Trophoblast cell (in vitro differentiated cells and primary cell): ENCODE measurements at regions not wholly inside any gene's neighbourhood (a gene's known extent, or its start where the extent isn't known, plus 50 kb on each side); places are given as distances from the start of the nearest gene placed in this dataset.

Experiments used
- DNase-seq, 2 donors: peaks; one replicate each; pipeline ENCODE4 v3.0.0-alpha.2; 2016
- H2AFZ ChIP-seq: 2 replicates; pipeline ENCODE4 v1.6.1; 2013; ENCODE audit warnings: low read length, moderate library complexity, mild to moderate bottlenecking; ENCODE audit not compliant: insufficient read depth, poor library complexity
- H2AK5ac ChIP-seq: 2 replicates; pipeline ENCODE4 v1.6.1; 2013; ENCODE audit warnings: mild to moderate bottlenecking, low read length
- H2BK120ac ChIP-seq: 2 replicates; pipeline ENCODE4 v1.6.1; 2013; ENCODE audit warnings: low read length, mild to moderate bottlenecking, moderate library complexity; ENCODE audit not compliant: insufficient read depth, poor library complexity
- H2BK12ac ChIP-seq: 2 replicates; pipeline ENCODE4 v1.6.1; 2013; ENCODE audit warnings: mild to moderate bottlenecking, low read length, moderate library complexity
- H2BK5ac ChIP-seq: 2 replicates; pipeline ENCODE4 v1.6.1; 2013; ENCODE audit warnings: low read length, low read depth, moderate library complexity, mild to moderate bottlenecking; ENCODE audit not compliant: poor library complexity
- H3K14ac ChIP-seq: 2 replicates; pipeline ENCODE4 v1.6.1; 2013; ENCODE audit warnings: mild to moderate bottlenecking, low read length
- H3K18ac ChIP-seq: 2 replicates; pipeline ENCODE4 v1.6.1; 2013; ENCODE audit warnings: mild to moderate bottlenecking, low read length
- H3K23ac ChIP-seq: 2 replicates; pipeline ENCODE4 v1.6.1; 2013; ENCODE audit warnings: low read length
- H3K27ac ChIP-seq: 2 replicates; pipeline ENCODE4 v1.5.1; 2013; ENCODE audit warnings: low read depth, mild to moderate bottlenecking, inconsistent platforms, low read length, moderate library complexity
- H3K27me3 ChIP-seq: 2 replicates; pipeline ENCODE4 v1.6.1; 2013; ENCODE audit warnings: inconsistent platforms, mild to moderate bottlenecking, low read length, moderate library complexity; ENCODE audit not compliant: insufficient read depth
- H3K36me3 ChIP-seq, 2 experiments: 1 replicate in 1 of 2; 2 replicates in 1 of 2; pipeline ENCODE4 v1.6.1; 2013; ENCODE audit warnings: low read length in 2 of 2, mild to moderate bottlenecking in 2 of 2, moderate library complexity in 1 of 2; ENCODE audit not compliant: insufficient read depth in 2 of 2, control insufficient read depth in 1 of 2
- H3K4ac ChIP-seq: 2 replicates; pipeline ENCODE4 v1.6.1; 2013; ENCODE audit warnings: low read depth, mild to moderate bottlenecking, low read length, moderate library complexity
- H3K4me1 ChIP-seq, 2 experiments: 1 replicate in 1 of 2; 2 replicates in 1 of 2; pipeline ENCODE4 v1.6.1; 2013; ENCODE audit warnings: low read length in 2 of 2, mild to moderate bottlenecking in 2 of 2, moderate library complexity in 1 of 2; ENCODE audit not compliant: insufficient read depth in 2 of 2, control insufficient read depth in 1 of 2
- H3K4me2 ChIP-seq: 2 replicates; pipeline ENCODE4 v1.6.1; 2013; ENCODE audit warnings: inconsistent platforms, mild to moderate bottlenecking, low read length, moderate library complexity
- H3K4me3 ChIP-seq: 2 replicates; pipeline ENCODE4 v1.5.1; 2013; ENCODE audit warnings: mild to moderate bottlenecking, low read depth, low read length, inconsistent platforms
- H3K79me1 ChIP-seq: one replicate; pipeline ENCODE4 v1.6.1; 2013; ENCODE audit warnings: low read length
- H3K79me2 ChIP-seq: 2 replicates; pipeline ENCODE4 v1.6.1; 2013; ENCODE audit warnings: low read length, mild to moderate bottlenecking; ENCODE audit not compliant: control insufficient read depth, insufficient read depth, poor library complexity
- H3K9ac ChIP-seq: 2 replicates; pipeline ENCODE4 v1.6.1; 2013; ENCODE audit warnings: mild to moderate bottlenecking, low read length
- H3K9me3 ChIP-seq: 2 replicates; pipeline ENCODE4 v1.6.1; 2013; ENCODE audit warnings: low read depth, mild to moderate bottlenecking, control low read depth, inconsistent platforms, low read length; ENCODE audit not compliant: insufficient read depth
- H4K12ac ChIP-seq: 2 replicates; pipeline ENCODE4 v1.6.1; 2013; ENCODE audit warnings: low read depth, mild to moderate bottlenecking, low read length, moderate library complexity
- H4K8ac ChIP-seq: 2 replicates; pipeline ENCODE4 v1.6.1; 2013; ENCODE audit warnings: low read depth, mild to moderate bottlenecking, low read length, moderate library complexity
- H4K91ac ChIP-seq: one replicate; pipeline ENCODE4 v1.6.1; 2013; ENCODE audit warnings: low read depth, mild to moderate bottlenecking, low read length, moderate library complexity
- WGBS: extraction: QIAGEN DNeasy Blood & Tissue Kit; methylation state at CpG from one replicate; pipeline ENCODE4 v1.1.7; 2013; ENCODE audit warnings: missing lambda C conversion rate; ENCODE audit not compliant: insufficient read length, insufficient coverage; ENCODE audit errors: extremely low coverage; 5-methylcytosine and 5-hydroxymethylcytosine counted together

GRCh38 chr4:29711226-29711625 lies 1008.9 kb upstream of the PCDH7 start:
- Histone ChIP-seq H3K9me3 (peaks cover 5% of the 10 kb centered on the region), H3K27ac (no peak overlapping the region), H3K79me1 (no peaks in the 10 kb centered on the region), H3K23ac (no peak overlapping the region), H4K91ac (no peak overlapping the region), H2AK5ac (no peak overlapping the region), H4K8ac (no peak overlapping the region), H2BK120ac (no peak overlapping the region), H2BK12ac (no peak overlapping the region), H3K79me2 (no peaks in the 10 kb centered on the region), H3K18ac (no peak overlapping the region), H3K36me3 (no peaks in the 10 kb centered on the region), H2AFZ (no peak overlapping the region), H3K4me1 (peaks cover 2% of the 10 kb centered on the region in 2 experiments), H3K4me3 (no peak overlapping the region), H3K14ac (no peak overlapping the region), H3K4me2 (no peak overlapping the region), H2BK5ac (no peak overlapping the region), H3K27me3 (no peaks in the 10 kb centered on the region), H3K9ac (no peak overlapping the region), H4K12ac (no peak overlapping the region), H3K4ac (no peak overlapping the region)
- no CpG with 5 or more reads among the region's 2 CpGs for WGBS
- no peak for DNase-seq

- H2AK5ac ChIP-seq: no peak overlapping the region
- H3K9me3 ChIP-seq: no peaks in the 10 kb centered on the region
- H3K4me1 ChIP-seq: no peaks in the 10 kb centered on the region
- H3K36me3 ChIP-seq: no peaks in the 10 kb centered on the region
- no peak overlapping the region for H3K4me3 ChIP-seq
- no peak overlapping the region for H3K9ac ChIP-seq
- H4K91ac ChIP-seq: no peak overlapping the region
- H2BK5ac ChIP-seq: no peak overlapping the region
- no peak overlapping the region for H2BK120ac ChIP-seq
- no peaks in the 10 kb centered on the region for H3K27me3 ChIP-seq
- no peak overlapping the region for H3K4ac ChIP-seq
- no peak overlapping the region for H3K18ac ChIP-seq
- no peak overlapping the region for H3K27ac ChIP-seq
- no peak overlapping the region for H3K14ac ChIP-seq
- no CpG with 5 or more reads among the region's 10 CpGs for WGBS
- no peak for DNase-seq
- no peak overlapping the region for H4K12ac ChIP-seq
- H2BK12ac ChIP-seq: no peak overlapping the region
- no peak overlapping the region for H4K8ac ChIP-seq
- H2AFZ ChIP-seq: no peak overlapping the region
- no peak overlapping the region for H3K4me2 ChIP-seq
- H3K79me1 ChIP-seq: no peaks in the 10 kb centered on the region
- no peak overlapping the region for H3K23ac ChIP-seq
- H3K79me2 ChIP-seq: no peaks in the 10 kb centered on the region
These were observed 1002.7 kb upstream of the PCDH7 start for GRCh38 chr4:29717287-29718057.

GRCh38 chr4:29718136-29718535 lies 1002.0 kb upstream of the PCDH7 start:
- H3K4me3 ChIP-seq: no peak overlapping the region
- no peaks in the 10 kb centered on the region for H3K4me1 ChIP-seq
- no peak overlapping the region for H2AK5ac ChIP-seq
- H3K18ac ChIP-seq: no peak overlapping the region
- H3K4me2 ChIP-seq: no peak overlapping the region
- DNase-seq: no peak
- no peak overlapping the region for H4K91ac ChIP-seq
- no peaks in the 10 kb centered on the region for H3K79me1 ChIP-seq
- no peak overlapping the region for H3K4ac ChIP-seq
- no peak overlapping the region for H3K23ac ChIP-seq
- H3K9ac ChIP-seq: no peak overlapping the region
- H3K27ac ChIP-seq: no peak overlapping the region
- H3K27me3 ChIP-seq: no peaks in the 10 kb centered on the region
- no peak overlapping the region for H4K12ac ChIP-seq
- H3K9me3 ChIP-seq: no peaks in the 10 kb centered on the region
- no peak overlapping the region for H3K14ac ChIP-seq
- no peaks in the 10 kb centered on the region for H3K79me2 ChIP-seq
- no peaks in the 10 kb centered on the region for H3K36me3 ChIP-seq
- no peak overlapping the region for H2BK12ac ChIP-seq
- no peak overlapping the region for H4K8ac ChIP-seq
- H2BK5ac ChIP-seq: no peak overlapping the region
- no peak overlapping the region for H2AFZ ChIP-seq
- no peak overlapping the region for H2BK120ac ChIP-seq

GRCh38 chr4:29722253-29722652 lies 997.9 kb upstream of the PCDH7 start:
- H3K14ac ChIP-seq: no peak overlapping the region
- no peak overlapping the region for H3K18ac ChIP-seq
- no peak overlapping the region for H2AFZ ChIP-seq
- H2AK5ac ChIP-seq: no peak overlapping the region
- H3K4me2 ChIP-seq: no peak overlapping the region
- WGBS: no CpG with 5 or more reads among the region's 6 CpGs
- H3K4ac ChIP-seq: no peak overlapping the region
- no peaks in the 10 kb centered on the region for H3K27me3 ChIP-seq
- H3K4me1 ChIP-seq: no peaks in the 10 kb centered on the region
- no peak overlapping the region for H2BK12ac ChIP-seq
- H3K23ac ChIP-seq: no peak overlapping the region
- H3K4me3 ChIP-seq: no peak overlapping the region
- no peak overlapping the region for H3K9ac ChIP-seq
- DNase-seq: no peak
- no peaks in the 10 kb centered on the region for H3K79me1 ChIP-seq
- H2BK120ac ChIP-seq: no peak overlapping the region
- no peak overlapping the region for H4K12ac ChIP-seq
- no peak overlapping the region for H2BK5ac ChIP-seq
- no peak overlapping the region for H3K27ac ChIP-seq
- no peak overlapping the region for H4K8ac ChIP-seq
- H4K91ac ChIP-seq: no peak overlapping the region
- no peaks in the 10 kb centered on the region for H3K79me2 ChIP-seq
- H3K9me3 ChIP-seq: no peaks in the 10 kb centered on the region
- no peaks in the 10 kb centered on the region for H3K36me3 ChIP-seq
